Adrenal gland (tissue), 5 donors: ENCODE measurements at regions not wholly inside any gene's neighbourhood (a gene's known extent, or its start where the extent isn't known, plus 50 kb on each side); places are given as distances from the start of the nearest gene placed in this dataset.

Experiments
- POLR2A ChIP-seq, 2 donors: fragments of 450-650 bp; IDR thresholded peaks; one replicate each; pipeline ENCODE4 v1.6.1; 2017; ENCODE audit warnings: antibody characterized with exemption in 2 of 2, mild to moderate bottlenecking in 2 of 2, moderate library complexity in 1 of 2
- TF ChIP-seq, protein P1 (sequence below), 6 experiments: fragments of 450-650 bp in 4 of 6; fragments of 200-600 bp in 2 of 6; sonication (generic) in 1 of 6; IDR thresholded peaks; 1 replicate in 5 of 6; 2 replicates in 1 of 6; pipeline versions ENCODE4 v1.5.1 to v1.8.0; 2016 to 2021; ENCODE audit warnings: antibody characterized with exemption in 6 of 6, mild to moderate bottlenecking in 2 of 6, moderate library complexity in 1 of 6
- donor health status: DM: no; HTN: no; CAD: no.

- TF ChIP-seq, protein P1, sequence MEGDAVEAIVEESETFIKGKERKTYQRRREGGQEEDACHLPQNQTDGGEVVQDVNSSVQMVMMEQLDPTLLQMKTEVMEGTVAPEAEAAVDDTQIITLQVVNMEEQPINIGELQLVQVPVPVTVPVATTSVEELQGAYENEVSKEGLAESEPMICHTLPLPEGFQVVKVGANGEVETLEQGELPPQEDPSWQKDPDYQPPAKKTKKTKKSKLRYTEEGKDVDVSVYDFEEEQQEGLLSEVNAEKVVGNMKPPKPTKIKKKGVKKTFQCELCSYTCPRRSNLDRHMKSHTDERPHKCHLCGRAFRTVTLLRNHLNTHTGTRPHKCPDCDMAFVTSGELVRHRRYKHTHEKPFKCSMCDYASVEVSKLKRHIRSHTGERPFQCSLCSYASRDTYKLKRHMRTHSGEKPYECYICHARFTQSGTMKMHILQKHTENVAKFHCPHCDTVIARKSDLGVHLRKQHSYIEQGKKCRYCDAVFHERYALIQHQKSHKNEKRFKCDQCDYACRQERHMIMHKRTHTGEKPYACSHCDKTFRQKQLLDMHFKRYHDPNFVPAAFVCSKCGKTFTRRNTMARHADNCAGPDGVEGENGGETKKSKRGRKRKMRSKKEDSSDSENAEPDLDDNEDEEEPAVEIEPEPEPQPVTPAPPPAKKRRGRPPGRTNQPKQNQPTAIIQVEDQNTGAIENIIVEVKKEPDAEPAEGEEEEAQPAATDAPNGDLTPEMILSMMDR (IDR thresholded peaks at IDR 0.05) = no peak
- no peak for TF ChIP-seq POLR2A (IDR thresholded peaks at IDR 0.05)
These were observed 173.0 kb downstream of the SHQ1 start for GRCh38 chr3:72675243-72675642.
